ENCODE measurements at regions not wholly inside any gene's neighbourhood (a gene's known extent, or its start where the extent isn't known, plus 50 kb on each side); places are given as distances from the start of the nearest gene placed in this dataset.
"Not testable (repeated sequence)": the region's sequence is repeated elsewhere in the genome, so short reads cannot be mapped to it uniquely, and the experiment has no call there.

GRCh38 chr5:96175090-96175489, 213.4 kb upstream of the ELL2 start:
- peak; percentile 19 for DNase-seq (ENCODE audit: low read depth)

GRCh38 chr5:96173366-96173765, 211.7 kb upstream of the ELL2 start:
- no peak for DNase-seq (ENCODE audit: low read depth)

GRCh38 chr5:96172436-96172835, 210.8 kb upstream of the ELL2 start:
- peak; percentile 49 for DNase-seq (ENCODE audit: low read depth)

GRCh38 chr5:96171973-96172372, 210.3 kb upstream of the ELL2 start:
- DNase-seq (ENCODE audit: low read depth) = not testable (repeated sequence)

- DNase-seq (ENCODE audit: low read depth) = not testable (repeated sequence)
Observed at GRCh38 chr5:96170481-96171125, 209.0 kb upstream of the ELL2 start.

- not testable (repeated sequence) for DNase-seq (ENCODE audit: low read depth)
Observed at GRCh38 chr5:96168833-96169232, 207.2 kb upstream of the ELL2 start.

GRCh38 chr5:96159043-96159442, 197.4 kb upstream of the ELL2 start:
- no peak for DNase-seq (ENCODE audit: low read depth)

- DNase-seq (ENCODE audit: low read depth) = no peak
Observed at GRCh38 chr5:96157841-96158291, 196.2 kb upstream of the ELL2 start.

GRCh38 chr5:96157077-96157780, 195.6 kb upstream of the ELL2 start:
- DNase-seq (ENCODE audit: low read depth) = no peak

GRCh38 chr5:96155147-96155546, 193.5 kb upstream of the ELL2 start:
- no peak for DNase-seq (ENCODE audit: low read depth)

GRCh38 chr5:96151891-96152290, 190.2 kb upstream of the ELL2 start:
- DNase-seq (ENCODE audit: low read depth) = no peak

- DNase-seq (ENCODE audit: low read depth) = no peak
Observed at GRCh38 chr5:96150007-96150406, 188.4 kb upstream of the ELL2 start.

GRCh38 chr5:96149546-96149945, 187.9 kb upstream of the ELL2 start:
- DNase-seq (ENCODE audit: low read depth) = peak; percentile 21

- no peak for DNase-seq (ENCODE audit: low read depth)
Observed at GRCh38 chr5:96149021-96149420, 187.4 kb upstream of the ELL2 start.

- no peak for DNase-seq (ENCODE audit: low read depth)
Observed at GRCh38 chr5:96148376-96148775, 186.7 kb upstream of the ELL2 start.

GRCh38 chr5:96147866-96148265, 186.2 kb upstream of the ELL2 start:
- no peak for DNase-seq (ENCODE audit: low read depth)

- peak; percentile 60 for DNase-seq (ENCODE audit: low read depth)
Observed at GRCh38 chr5:96146675-96147074, 185.0 kb upstream of the ELL2 start.

- no peak for DNase-seq (ENCODE audit: low read depth)
Observed at GRCh38 chr5:96144289-96144688, 182.6 kb upstream of the ELL2 start.

GRCh38 chr5:96143450-96143849, 181.8 kb upstream of the ELL2 start:
- no peak for DNase-seq (ENCODE audit: low read depth)

- DNase-seq (ENCODE audit: low read depth) = no peak
Observed at GRCh38 chr5:96142786-96143434, 181.3 kb upstream of the ELL2 start.

- DNase-seq (ENCODE audit: low read depth) = no peak
Observed at GRCh38 chr5:96142184-96142781, 180.6 kb upstream of the ELL2 start.

GRCh38 chr5:96141749-96142148, 180.1 kb upstream of the ELL2 start:
- DNase-seq (ENCODE audit: low read depth) = no peak

Data from myocyte (in vitro differentiated cells).